ENCODE measurements at regions not wholly inside any gene's neighbourhood (a gene's known extent, or its start where the extent isn't known, plus 50 kb on each side); places are given as distances from the start of the nearest gene placed in this dataset.

DNA sequence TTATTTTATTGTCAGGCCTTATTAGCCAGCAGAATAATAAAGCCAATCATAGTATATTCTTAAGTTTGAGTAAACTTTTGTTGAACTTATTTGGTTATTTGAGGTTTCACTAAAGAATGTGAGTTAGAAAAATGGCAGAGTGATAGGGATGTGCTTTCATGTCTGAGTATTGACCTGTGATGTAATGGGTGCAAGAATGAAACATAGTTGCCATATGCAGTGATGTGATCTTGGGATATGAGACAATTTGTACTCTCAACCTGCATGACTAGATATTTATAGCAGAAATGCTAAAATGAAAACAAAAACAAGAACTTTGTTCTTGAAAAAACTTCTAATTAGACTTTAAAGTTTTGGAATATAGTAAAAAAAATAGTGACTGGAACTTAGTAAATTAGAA, 97.9 kb downstream of the DISP1 start:
- no peak for DNase-seq

DNA sequence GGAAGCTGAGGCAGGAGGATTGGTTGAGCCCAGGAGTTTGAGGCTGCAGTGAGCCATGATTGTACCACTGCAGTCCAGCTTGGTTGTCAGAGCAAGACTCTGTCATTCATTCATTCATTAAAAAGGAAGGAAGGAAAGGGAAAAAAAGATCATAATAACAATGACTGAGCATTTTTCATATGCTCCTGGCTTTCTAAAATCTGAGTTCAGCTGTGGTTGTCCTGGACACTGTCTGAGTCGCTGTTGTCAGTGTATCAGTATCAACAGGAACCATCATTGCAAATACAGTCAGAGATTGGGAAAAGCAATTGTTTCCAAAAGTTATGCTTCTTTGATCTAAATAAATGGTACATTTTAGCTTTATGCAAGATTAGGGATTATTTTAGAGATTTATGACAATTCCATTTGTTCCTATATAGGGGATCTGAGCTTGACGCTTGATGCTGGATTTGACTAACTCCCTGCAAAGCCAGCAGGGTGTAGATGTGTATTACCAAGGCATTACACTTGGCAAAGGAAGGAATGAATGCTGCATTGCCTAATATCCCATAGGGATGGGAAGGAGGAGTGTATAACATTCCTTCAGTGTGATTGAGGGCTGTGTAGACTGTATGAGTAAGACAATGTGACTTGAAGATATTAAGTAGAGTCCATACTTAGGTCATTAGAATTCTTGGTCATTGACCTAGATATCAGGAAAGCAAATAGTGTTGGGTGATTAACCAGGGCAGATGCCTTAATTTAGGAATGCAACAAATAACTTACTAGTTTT, 100.2 kb downstream of the DISP1 start:
- DNase-seq: peak; percentile 90

DNA sequence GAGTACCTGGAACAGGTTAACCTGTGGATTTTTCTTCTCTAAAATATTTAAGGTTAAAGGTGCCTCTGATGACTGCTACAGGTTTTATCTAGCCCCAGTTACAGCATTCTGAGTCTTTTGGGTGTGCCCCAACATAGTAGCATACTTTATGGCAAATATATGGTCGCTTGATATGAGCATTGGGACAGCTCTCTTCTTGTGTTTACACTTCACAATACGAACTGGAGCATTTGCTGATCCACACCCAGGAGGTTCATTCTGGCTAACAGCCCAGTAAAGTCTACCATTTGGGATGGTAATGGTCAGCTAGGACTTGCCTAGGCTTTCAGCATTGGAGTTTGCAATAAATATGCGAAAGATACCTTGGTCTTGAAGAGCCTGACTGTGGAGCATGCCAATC, 101.3 kb downstream of the DISP1 start:
- DNase-seq: no peak

DNA sequence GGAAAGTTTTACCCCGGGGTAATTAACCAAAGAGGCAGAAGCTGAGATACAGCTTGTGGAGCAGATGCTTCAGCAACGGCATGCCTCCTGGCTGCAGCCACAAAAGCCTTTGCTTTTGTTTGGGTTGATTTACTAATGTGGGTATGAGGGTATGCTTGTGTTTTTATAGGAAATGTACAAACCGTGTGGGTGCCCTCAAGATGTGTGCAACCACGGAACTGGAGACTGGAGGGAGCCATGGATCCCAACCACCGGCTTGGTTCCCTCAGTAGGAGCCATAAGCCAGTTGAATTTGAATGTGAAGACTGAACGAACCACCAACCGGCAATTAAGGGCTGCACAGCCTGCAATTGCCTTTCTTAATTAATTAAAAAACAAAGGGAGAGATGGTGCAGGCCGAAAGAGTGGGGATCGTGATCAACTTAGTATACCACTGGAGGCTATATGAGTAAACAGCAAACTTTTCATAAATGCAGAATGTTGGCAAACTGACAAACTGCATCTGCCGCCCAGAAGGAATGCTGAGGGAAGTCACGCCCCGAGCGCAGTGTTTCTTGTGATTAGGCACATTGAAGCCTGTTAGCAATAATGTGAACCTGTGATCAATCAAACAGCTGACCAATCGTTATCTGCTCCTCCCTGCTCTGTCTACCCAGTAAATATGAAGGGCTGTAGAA, 104.1 kb downstream of the DISP1 start:
- DNase-seq: peak; percentile 54

DNA sequence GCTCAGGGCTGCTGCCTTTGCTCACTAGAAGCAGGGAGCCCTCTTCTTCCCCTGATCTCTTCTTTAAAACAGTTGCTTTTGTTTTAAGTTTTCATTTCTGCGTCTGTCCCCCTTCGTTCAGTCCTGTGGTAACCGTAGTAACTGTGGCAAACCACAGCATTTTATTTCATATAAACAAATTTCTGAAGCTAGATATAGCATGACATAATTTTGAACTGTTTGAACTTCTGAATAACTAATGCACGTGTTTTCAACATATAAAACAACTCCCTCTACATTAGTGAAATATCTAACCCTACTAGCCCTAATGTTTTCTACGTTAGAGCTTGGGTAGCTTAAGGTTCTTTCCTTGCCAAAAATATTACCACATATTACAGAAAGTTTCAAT, 104.6 kb downstream of the DISP1 start:
- DNase-seq: peak; percentile 54

DNA sequence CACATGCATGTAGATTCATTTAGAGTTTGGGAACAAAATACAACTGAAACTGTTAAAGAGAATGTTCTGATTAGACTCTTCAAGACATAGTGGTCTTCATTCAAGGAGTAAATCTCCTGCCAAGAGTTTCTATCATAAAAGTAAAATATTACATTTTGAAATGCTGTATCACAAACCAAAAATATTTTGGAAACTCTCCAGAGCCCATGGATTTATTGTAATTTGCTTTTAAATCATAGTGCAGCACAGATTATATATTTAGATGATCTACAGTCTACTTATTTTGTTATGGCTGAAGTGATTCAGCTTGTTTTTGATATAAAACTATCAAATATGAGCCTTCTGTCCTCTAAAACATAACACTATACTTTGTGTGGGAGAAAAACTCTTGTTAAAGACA, 105.3 kb downstream of the DISP1 start:
- peak; percentile 71 for DNase-seq

DNA sequence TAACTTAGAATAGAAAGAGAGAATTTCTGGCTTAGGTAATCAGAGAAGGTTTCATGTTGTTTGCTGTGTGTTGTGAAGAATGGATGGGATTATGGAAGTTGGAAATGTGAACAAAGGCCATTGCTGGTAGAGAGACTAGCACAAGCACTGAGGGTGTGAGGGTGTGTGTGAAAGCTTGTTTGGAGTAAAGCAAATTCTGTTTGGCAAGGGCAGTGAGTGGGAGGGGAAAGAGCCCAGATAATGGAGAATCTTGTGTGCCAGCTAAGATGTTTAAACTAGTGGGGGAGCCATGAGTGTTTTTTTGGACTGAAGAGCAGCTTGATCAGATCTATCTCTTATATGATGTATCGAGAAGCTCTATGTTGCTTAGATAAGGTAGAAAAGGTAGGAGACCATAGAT, 107.1 kb downstream of the DISP1 start:
- DNase-seq: no peak

DNA sequence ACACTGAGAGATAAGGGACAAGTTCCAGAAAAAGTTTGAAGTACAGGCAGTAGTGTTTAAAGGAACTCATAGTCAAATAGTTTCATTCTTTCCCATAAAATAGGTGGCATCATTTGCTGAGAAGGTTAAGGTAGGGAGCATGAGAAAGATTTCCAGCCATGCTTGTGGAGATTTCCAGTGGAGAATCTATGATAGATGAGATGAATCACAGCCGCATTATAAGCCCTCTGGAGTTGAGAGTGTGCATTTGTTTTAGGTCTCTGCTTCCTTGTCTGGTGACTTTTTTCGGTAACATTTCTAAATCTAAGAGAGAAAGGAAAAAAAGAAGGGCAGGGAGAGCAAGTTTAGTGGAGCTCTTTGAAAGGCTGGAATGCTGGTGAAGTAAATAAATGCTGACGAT, 108.7 kb downstream of the DISP1 start:
- DNase-seq: no peak

DNA sequence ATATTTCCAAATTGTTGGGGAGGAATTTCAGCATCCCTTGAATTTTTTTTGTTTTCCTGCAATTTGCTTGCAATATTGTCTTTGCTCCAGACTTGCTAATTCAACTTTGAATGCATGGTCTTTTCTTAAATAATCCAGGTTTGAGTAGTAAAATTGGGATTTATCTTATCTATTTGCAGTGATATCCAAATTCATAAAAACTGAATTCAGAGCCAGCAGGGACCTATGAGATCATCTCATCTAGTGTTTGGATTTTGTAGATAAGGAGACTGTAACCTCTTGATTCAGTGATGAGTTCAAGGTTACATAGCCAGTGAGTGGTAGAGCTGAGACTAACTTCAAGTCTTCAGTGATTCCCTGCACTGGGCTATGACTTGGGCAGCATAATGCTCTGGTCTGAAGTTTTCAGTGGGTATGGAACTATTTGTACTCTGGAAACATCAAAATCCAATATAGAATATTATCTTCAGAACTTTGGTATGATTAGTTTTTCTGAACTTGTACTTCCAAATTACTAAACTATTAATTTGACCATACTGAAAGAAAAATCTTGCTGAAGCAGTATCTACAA, 109.4 kb downstream of the DISP1 start:
- no peak for DNase-seq

DNA sequence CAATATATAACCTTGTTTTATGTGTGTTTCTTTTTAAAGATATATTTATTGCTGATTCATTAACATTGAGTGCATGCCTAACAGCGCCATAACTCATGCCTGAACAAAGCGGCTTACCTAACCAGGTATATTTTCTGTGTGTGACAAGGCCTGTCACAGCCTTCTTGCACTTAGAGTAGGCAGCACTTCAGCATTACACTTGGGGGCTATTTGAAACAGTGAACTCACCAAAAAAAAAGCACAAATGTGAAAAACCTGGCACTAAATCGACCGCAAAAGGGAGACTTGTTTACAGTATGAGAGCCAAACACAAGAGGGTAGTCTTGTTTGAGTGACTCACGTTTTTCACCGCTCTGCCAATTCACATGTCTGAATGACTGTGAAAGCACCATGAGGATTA, 111.7 kb downstream of the DISP1 start:
- DNase-seq: peak; percentile 58

DNA sequence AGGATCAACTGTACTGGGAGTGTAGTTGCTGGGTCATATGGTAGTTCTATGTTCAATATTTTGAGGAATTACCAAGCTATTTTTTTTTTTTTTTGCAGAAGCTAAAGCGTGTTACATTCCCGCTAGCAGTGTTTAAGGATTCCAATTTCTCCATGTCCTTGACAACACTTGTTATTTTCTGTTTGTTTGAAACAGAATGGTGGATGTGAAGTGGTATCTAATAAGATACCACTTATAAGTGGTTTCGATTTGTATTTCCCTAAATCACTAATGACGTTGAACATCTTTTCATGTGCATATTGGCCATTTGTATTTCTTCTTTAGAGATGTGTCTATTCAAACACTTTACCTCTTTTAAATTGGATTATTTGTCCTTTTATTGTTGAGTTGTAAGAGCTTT, 112.2 kb downstream of the DISP1 start:
- DNase-seq: no peak

DNA sequence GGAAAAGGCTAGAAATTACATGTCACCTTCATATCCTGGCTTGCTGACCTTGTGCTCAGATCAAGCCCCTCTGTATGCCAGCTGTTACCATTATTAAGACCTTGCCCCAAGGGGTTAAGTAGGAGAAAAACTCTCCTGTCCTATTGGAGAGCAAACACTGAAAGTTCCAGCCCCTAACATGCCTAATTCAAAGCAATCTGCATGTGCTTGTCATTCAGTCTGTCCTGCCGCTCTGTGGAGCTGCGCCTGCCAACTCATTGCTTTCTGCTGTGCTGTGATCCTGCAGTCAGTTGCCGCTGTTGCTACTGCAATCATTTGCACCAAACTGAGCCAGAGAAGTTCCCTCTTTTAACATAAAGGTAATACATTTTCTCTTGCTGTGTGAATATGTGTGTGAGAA, 113.4 kb downstream of the DISP1 start:
- DNase-seq: peak; percentile 53

DNA sequence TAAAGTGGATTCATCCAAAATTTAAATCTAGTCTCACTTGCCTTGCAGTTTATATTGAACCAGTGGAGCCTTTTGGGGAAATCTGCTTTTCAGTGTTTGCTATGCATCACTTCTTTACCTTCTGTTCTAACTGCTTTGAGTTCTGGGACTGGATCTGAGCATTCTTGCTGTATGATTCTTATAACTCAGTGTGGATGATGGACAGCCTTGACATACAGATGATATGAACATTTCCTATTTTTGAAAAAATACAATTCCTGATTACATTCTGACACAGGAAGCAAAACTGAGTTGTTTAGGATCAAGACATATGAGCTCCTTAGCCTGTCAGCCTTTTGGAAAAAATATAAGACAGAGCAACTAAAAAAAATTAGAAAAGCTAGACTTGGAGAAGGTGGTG, 115.2 kb downstream of the DISP1 start:
- no peak for DNase-seq

DNA sequence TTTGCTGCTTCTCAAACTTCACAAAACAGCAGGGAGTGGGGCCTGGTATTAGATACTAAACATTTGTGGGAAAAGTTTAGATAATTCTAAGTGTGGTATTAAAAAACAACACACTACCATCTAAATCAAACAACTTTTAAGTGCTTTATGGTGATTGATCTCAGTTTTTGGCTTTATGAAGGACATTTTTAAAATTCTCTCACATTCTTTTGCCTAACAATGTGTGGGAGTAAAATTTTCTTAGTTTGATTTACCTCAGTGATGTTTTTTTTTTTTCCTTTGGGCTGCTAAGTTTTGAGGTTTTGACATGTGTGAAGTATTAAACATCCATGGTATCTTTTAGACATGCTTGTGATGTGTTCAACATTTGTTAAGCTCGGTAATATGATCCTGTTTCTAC, 116.2 kb downstream of the DISP1 start:
- DNase-seq: peak; percentile 54

DNA sequence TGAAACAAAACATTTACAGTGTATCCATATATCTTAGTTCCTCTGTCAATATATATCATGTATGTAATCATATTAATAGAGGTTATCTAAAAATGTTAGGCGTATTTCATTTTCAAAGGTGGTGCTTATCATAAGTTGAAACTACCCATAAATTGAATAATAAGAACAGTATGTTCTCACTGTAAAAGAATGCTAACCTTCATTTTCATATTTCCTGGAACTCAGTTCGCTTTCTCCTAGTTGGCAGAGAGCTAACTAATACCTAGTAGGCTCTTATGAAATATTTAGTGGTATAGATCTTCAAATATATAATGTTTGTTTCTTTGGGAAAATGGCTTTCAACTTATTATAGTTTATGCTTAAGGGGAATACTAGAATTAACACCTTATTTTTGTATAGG, 118.4 kb downstream of the DISP1 start:
- no peak for DNase-seq

DNA sequence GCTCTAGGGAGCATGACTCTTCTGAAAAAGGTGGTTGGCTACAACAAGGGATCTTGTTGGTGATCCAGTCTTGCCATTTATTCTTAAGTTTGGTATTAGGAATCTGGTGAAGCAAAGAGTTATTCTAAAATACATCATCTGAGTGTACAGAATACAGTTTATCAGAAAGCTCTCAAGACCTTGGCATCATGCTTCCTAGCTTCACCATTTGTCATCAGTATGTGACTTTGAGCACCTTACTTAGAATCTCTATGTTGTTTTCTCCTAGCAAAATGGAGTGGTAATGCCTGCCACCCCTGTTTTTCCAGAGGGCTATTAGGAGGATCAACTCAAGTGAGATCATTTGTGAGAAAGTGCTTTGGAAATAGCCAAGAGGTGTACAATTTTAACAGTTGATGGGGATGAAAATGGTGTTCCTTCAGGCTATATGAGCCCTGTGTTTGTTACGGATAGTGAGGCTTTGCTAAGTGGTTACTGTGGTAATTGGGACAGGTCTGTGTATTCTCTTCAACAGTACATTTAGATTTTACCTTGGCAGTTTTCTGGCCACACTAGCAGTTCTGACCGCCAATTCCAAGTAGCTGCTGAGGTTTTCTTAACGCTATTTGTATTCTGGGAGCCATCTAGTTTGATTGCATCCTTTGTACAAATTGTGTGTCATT, 120.5 kb downstream of the DISP1 start:
- no peak for DNase-seq

DNA sequence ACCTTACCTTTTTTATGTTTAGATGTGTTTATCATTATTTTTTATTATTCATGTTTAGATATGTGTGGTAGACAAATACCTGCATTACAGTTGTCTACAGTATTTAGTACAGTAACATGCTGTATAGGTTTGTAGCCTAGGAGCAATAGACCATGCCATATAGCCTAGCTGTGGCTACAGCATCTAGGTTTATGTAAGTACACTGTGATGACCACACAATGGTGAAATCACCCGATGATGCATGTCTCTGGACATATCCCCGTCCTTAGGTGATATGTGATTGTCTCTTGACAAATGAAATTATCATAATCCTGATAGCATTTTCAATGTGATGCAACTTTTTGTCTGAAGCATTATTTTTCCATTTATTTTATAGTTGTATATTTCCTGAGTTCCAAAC, 121.2 kb downstream of the DISP1 start:
- DNase-seq: no peak

DNA sequence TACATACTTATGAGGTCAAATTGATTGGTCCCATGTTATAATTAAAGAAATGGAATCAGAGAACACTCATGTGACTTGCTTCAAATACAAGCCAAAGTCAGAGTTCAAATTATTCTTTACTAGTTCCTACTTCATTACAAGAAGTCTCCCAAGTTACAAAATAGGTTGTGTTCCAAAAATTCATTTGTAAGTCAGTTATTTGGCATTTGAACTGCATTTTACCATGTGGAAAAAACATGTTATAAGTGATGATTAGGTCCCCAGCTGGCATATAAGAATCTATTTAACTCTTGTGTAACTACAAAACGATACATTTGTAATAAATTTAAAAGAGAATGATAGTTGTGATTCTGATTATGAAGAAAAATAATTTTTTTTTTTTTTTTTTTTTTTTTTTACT, 124.1 kb downstream of the DISP1 start:
- no peak for DNase-seq

DNA sequence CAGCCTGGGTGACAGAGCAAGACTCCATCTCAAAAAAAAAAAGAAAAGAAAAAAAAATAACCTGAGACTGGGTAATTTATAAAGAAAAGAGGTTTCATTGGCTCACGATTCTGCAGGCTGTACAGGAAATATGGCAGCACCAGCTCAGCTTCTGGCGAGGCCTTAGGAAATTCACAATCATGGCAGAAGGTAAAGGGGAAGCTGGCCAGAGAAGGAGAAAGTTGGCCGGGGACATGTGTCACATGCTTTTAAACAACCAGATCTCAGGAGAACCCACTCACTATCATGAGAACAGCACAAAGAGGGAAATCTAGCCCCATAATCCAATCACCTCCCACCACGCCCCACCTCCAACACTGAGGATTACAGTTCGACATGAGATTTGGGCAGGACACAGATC, 125.3 kb downstream of the DISP1 start:
- DNase-seq: no peak

DNA sequence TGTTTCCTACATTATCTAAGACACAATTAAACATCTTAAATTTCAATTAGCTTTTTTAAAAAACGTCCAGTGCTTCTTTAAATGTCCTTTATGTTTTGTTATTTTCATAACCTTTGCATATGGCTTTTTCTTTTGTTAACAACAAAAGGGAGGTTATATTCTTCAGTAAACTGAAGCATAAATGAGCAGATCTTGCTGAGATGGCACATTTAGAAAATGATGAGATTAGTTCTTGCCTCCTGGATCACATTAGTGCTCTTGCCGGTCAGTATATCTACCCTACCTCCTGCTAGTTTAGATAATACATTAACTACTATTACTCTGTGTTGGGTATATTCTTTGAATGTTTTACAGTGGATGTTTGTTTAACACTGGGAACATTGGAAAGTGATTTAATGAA, 126.1 kb downstream of the DISP1 start:
- no peak for DNase-seq

DNA sequence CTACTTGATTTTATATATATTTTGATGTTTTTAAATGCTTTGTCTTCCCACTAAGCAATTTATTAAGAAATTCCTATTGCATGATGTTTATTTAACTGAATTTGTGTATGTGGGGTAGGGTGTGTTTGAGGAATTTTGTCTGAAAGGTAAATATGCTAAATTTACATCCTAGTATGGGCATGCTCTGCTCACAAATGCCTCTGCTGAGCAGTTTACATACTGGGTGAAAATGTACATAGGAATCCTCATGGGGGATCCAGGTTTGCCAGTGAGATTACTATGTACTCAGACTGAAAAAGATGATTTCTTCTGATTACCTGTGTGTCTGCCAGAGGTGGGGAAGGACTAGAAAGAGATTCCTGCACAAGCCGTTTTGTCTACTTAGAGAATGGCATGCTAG, 126.6 kb downstream of the DISP1 start:
- no peak for DNase-seq

DNA sequence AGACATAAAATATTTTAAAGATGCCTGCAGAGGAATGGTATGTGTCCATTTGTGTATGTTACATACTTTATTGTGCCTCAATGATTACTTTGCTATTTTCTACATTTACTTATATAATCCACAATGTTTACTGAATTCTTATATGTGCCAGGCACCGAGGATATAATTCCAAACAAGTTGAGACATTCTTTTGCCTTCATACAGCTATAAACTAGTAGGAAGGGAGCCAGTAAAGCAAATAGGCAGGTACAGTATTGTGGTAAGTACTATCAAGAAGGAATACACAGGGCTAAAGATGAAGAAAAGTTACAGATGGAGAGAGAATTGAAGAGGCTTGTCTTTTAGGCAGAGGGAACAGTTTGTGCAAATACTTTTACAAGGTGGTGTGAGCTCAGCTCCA, 131.6 kb downstream of the DISP1 start:
- DNase-seq: no peak

DNA sequence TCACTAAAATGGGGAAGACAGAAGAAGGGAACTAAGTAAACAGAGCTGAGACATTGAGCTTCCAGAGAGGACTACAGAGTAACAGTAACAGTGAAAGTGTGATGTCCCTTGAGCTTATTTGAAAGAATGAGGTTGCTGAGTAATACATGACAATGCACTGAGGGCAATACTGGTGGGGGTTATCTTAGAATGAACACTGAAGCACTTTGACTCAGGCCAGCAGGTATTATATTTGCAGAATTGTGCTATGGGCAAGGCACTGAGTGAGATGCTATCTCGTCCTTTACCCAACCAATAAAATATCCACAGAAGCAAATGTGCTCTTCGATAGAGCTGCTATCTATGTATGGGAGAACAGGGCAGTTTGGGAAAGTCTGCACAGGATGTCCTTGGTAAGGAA, 133.2 kb downstream of the DISP1 start:
- no peak for DNase-seq

DNA sequence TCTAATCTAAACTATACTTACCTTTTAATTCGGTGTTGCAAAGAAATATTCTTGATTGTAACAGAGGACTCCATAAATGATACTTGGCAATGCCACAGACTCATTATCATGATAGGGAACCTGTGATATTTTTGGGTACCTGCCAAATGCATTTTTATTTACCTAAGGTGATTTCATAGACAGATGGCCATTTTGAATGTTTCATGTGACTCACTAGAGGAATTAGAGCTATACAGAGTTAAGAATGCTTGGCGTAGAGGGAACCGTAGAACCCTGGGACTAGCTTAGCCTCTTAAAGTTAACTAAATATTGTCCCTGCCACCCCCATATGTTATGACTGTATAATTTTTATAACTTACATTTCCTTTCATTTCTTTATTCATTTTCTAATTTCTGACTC, 136.1 kb downstream of the DISP1 start:
- no peak for DNase-seq

Data from fibroblast of skin of scalp (primary cell).